A549 (cell line): ENCODE measurements at regions not wholly inside any gene's neighbourhood (a gene's known extent, or its start where the extent isn't known, plus 50 kb on each side); places are given as distances from the start of the nearest gene placed in this dataset.

Experiments
- BHLHE40 ChIP-seq: IDR thresholded peaks from 2 replicates; pipeline ENCODE4 v1.6.1; 2012; ENCODE audit warnings: low read depth, low read length, inconsistent platforms
- CHD4 ChIP-seq: fragments of 200-600 bp; sonication (generic); IDR thresholded peaks from 2 replicates; pipeline ENCODE4 v1.6.1; 2016; ENCODE audit warnings: antibody characterized with exemption, mild to moderate bottlenecking, borderline replicate concordance
- CTCF ChIP-seq: fragments of >200 bp; sonication (Bioruptor Twin); formaldehyde crosslinking; IDR thresholded peaks from 3 replicates; pipeline ENCODE4 v1.5.1; 2016
- EP300 ChIP-seq, 2 experiments: fragments of >200 bp; sonication (Bioruptor Twin); formaldehyde crosslinking; IDR thresholded peaks; 2 replicates in 1 of 2; 3 replicates in 1 of 2; pipeline ENCODE4 v1.6.1; 2016 to 2017
- HOXA7 ChIP-seq: fragments of 250-450 bp; sonication (Bioruptor Pico); IDR thresholded peaks from 2 replicates; pipeline ENCODE4 v1.5.0; 2020; ENCODE audit warnings: mild to moderate bottlenecking, moderate library complexity
- KDM1A ChIP-seq: fragments of 200-600 bp; sonication (generic); IDR thresholded peaks from 2 replicates; pipeline ENCODE4 v1.6.1; 2016; ENCODE audit warnings: low read depth, mild to moderate bottlenecking
- MYC ChIP-seq: IDR thresholded peaks from 2 replicates; pipeline ENCODE4 v1.6.1; 2012; ENCODE audit warnings: mild to moderate bottlenecking, inconsistent platforms, low read length, improper control_type of control experiment, borderline replicate concordance
- PBX3 ChIP-seq: IDR thresholded peaks from 2 replicates; pipeline ENCODE4 v1.6.1; 2012
- POLR2A ChIP-seq: IDR thresholded peaks from 2 replicates; pipeline ENCODE4 v1.6.1; 2012; ENCODE audit warnings: mild to moderate bottlenecking, low read length
- RCOR1 ChIP-seq: fragments of 150-350 bp; IDR thresholded peaks from 2 replicates; pipeline ENCODE4 v1.6.1; 2014; ENCODE audit warnings: antibody characterized with exemption, low read length, low read depth
- ZFP36 ChIP-seq: fragments of 450-650 bp; IDR thresholded peaks from 2 replicates; pipeline ENCODE4 v1.6.1; 2014; ENCODE audit warnings: borderline replicate concordance; ENCODE audit not compliant: partially characterized antibody
- TF ChIP-seq, protein P1 (sequence below): IDR thresholded peaks from 2 replicates; pipeline ENCODE4 v1.6.1; 2012
- TF ChIP-seq, protein P2 (sequence below): fragments of 200-600 bp; sonication (generic); IDR thresholded peaks from 2 replicates; pipeline ENCODE4 v1.6.1; 2016; ENCODE audit warnings: antibody characterized with exemption, mild to moderate bottlenecking, moderate library complexity

DNA sequence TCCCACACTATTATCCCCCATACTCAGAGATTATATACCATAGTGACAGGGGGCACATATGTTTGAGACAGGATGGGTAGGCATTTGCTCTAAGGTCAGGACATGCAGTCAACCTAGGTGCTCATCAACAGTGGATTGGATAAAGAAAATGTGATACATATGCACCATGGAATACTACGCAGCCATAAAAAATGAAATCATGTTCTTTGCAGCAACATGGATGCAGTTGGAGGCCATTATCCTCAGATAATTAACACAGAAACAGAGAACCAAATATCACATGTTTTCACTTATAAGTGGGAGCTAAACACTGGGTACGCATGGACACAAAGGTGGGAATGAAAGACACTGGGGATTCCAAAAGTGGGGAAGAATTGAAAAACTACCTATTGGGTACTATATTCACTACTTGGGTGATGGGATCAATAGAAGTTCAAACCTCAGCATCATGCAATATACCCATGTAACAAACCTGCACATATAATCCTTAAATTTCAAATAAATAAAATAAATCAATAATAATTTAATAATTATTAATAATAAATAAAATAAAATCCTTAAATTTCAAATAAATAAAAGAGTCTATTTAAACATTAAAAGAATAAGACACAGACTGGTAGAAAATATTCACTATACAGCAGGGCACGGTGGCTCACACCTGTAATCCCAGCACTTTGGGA is 160.1 kb upstream of the CNOT2 start:
- TF ChIP-seq CTCF (no peak), ZFP36 (no peak), PBX3 (no peak), EP300 (IDR thresholded peaks at IDR 0.05) (no peak), RCOR1 (no peak), BHLHE40 (no peak), KDM1A (no peak), CHD4 (no peak), HOXA7 (CRISPR knock-in tag) (no peak), POLR2A (no peak), MYC (no peak)
- TF ChIP-seq, protein P1, sequence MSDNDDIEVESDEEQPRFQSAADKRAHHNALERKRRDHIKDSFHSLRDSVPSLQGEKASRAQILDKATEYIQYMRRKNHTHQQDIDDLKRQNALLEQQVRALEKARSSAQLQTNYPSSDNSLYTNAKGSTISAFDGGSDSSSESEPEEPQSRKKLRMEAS = no peak
- TF ChIP-seq, protein P2, sequence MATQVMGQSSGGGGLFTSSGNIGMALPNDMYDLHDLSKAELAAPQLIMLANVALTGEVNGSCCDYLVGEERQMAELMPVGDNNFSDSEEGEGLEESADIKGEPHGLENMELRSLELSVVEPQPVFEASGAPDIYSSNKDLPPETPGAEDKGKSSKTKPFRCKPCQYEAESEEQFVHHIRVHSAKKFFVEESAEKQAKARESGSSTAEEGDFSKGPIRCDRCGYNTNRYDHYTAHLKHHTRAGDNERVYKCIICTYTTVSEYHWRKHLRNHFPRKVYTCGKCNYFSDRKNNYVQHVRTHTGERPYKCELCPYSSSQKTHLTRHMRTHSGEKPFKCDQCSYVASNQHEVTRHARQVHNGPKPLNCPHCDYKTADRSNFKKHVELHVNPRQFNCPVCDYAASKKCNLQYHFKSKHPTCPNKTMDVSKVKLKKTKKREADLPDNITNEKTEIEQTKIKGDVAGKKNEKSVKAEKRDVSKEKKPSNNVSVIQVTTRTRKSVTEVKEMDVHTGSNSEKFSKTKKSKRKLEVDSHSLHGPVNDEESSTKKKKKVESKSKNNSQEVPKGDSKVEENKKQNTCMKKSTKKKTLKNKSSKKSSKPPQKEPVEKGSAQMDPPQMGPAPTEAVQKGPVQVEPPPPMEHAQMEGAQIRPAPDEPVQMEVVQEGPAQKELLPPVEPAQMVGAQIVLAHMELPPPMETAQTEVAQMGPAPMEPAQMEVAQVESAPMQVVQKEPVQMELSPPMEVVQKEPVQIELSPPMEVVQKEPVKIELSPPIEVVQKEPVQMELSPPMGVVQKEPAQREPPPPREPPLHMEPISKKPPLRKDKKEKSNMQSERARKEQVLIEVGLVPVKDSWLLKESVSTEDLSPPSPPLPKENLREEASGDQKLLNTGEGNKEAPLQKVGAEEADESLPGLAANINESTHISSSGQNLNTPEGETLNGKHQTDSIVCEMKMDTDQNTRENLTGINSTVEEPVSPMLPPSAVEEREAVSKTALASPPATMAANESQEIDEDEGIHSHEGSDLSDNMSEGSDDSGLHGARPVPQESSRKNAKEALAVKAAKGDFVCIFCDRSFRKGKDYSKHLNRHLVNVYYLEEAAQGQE = no peak
